Middle frontal gyrus (tissue), 1 donor: ENCODE measurements at regions not wholly inside any gene's neighbourhood (a gene's known extent, or its start where the extent isn't known, plus 50 kb on each side); places are given as distances from the start of the nearest gene placed in this dataset.

ENCODE experiments used
- DNase-seq: peaks from one replicate; pipeline ENCODE4 v3.0.0-alpha.2; 2015; ENCODE audit warnings: low spot score; ENCODE audit errors: extremely low spot score

- DNase-seq: no peak
These were observed 229.5 kb upstream of the PAPPA start for GRCh38 chr9:115923903-115924668.

DNA sequence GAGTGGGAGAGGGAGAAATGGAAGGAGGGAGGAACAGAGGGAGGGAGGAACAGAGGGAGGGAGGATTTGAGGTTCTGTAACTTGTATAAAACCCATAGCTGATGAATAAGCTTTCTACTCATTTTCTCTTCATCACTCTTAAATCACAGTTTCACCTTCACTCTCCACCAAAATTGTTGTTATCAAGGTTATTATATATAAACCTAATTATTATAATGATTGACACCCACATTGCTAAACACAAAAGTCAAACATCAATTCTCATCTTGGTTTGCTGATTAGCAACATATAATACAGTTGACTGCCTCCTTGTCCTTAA is 229.0 kb upstream of the PAPPA start:
- no peak for DNase-seq

GRCh38 chr9:115925424-115925823 is 228.2 kb upstream of the PAPPA start:
- no peak for DNase-seq

- no peak for DNase-seq
These were observed 223.1 kb upstream of the PAPPA start for GRCh38 chr9:115930472-115930871.

- DNase-seq: no peak
These were observed 215.1 kb upstream of the PAPPA start for GRCh38 chr9:115938479-115938878.

DNA sequence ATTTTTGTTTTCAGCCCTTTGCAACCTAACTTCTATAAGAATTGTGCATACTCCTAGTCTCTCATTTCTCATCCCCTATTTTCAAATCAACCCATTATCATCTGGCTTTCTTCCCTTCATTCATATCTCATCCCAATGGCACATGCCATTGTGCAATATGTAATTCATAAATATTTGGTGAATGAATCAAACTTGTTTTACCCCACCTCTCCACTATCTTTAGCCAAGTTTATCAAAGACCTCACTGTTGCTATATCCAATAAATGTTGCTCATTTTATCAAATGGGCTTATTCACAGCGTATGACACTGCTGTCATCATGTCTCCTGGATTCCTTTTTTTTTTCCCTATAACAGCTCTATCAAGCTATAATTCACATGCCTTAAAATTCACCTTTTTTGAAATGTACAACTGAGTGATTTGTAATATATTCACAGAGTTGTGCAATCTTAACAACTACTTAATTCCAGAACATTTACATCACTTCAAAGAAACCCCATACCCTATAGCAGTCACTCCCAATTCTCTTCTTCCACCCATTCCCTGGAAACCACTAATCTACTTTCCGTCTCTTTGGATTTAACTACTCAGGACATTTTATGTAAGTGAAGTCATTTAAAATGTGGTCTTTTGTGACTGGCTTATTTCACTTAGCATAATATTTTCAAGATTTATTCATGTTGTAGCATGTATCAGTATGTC is 214.4 kb upstream of the PAPPA start:
- DNase-seq: no peak

DNA sequence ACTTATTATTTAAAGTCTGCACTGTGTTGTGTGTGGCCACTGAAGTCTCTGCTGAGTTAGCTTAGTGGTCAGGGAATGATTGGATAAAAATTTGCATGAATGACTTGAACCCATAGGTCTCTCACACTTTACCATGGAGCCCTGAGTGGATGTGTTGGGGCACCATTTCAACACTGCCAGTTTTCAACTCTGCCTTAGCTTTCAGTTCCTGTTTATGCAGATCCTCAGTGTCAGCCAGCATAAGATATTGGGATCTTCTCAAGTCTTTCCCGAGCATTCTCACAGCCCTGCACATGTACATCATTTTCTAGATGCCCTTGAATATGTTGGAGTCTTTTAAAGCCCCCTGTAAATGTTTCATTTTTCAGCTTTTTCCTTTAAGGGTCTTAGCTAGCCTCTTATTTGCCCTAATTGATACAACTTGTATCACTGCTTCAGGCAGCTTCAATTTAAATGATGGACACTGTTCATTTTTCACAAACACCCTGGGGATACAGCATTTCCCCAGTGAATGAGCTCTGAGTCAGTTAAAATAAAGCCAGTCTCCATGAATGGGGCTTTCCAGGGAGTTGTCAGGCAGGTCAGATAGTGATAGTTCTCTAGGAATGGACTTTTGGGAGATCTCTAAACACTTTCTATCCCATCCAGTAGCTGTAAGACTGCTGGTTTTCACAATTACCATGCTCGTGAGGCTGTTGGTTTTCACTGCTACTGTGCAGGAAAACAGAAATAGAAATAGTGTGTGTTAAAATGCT is 211.9 kb upstream of the PAPPA start:
- no peak for DNase-seq

DNA sequence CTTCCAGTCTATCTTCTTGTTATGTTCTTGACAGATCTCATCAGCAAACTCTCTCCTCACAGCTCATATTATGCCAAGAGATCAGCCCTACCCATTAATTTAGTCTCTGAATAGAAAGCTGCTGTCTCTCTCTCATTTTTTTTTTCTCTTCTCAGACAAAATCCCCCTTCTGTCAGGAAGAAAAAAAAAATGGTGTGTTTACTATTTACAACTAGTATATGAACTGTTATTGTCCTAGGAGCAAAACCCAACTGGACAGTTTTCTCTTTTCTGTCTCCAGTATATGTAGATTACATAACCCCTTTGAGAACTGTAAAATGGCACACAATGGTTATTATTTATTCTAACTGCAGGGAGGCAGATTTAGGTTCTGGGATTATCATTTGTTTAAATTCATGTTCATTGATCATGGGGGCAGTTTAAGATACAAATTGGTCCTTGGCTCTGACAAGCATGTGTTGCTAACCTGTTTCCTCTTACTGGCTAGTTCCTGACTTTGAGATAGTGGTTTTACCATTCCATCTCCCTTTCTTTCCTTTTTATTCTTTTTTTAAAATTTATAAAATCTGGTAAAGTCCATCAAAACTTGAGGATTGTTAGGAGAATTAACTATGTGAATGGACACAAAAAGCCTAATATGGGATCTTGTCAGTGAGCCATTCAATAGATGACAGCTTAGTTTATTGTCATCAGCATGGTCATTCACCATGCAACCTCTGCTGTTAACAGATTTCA is 210.0 kb upstream of the PAPPA start:
- no peak for DNase-seq

GRCh38 chr9:115944166-115944948 is 209.2 kb upstream of the PAPPA start:
- no peak for DNase-seq

DNA sequence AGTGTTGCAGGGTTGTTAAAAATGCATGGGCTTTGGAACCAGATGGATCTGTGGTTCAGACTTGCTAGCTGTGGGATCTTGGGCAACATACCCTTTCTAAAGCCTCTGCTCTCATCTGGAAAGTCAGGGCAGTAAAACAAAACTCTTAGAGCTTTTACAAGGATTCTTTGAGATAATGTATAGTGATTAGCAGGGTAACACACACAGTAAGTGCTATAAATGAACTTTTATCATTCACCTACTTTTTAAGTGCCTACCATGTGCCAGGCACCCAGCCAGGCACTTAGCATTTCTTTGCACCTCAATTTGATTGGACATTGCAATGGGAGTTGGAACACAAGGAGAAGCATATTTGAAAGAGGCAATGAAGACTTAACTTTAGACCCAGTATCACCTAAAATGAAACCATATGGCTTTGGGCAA is 208.6 kb upstream of the PAPPA start:
- DNase-seq: no peak

DNA sequence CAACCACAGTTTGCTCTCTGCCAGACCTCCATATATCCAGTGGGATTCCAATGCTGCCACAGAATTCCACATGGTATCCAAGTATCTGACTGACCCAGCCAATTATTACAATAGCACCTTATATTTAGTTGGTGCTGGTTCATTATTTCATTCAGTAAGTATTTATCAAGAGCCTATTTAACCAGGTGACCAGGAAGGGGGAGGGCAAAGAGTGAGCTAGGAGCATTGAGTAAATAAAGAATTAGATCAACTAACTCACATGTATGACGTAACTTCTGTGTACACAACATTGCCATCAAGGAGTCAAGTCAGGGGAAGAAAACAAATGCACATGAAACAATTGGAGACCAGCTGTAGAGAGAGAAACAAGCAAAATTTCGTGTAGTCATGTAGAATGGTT is 207.1 kb upstream of the PAPPA start:
- DNase-seq: no peak

GRCh38 chr9:115951977-115952376 is 201.6 kb upstream of the PAPPA start:
- DNase-seq: no peak

- no peak for DNase-seq
These were observed 200.9 kb upstream of the PAPPA start for GRCh38 chr9:115952430-115953292.

DNA sequence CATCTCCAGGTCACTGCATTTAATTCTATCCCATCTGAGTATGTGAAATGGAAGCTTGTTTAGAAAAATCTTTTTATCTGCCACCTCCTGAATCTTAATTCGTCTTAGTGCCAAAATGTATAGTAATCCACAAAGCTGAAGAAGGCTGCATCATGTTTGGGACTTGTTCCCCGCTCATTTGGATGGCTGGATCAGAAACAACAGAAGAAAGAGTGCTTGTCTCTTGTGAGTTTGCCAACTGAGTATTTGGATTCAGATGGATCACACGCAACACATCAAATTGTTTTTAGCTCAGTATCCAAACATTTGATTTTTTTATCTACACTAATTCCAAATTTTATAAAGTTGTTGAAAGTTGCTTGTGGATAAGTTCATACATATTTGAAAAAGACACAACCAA is 197.2 kb upstream of the PAPPA start:
- no peak for DNase-seq

- no peak for DNase-seq
These were observed 196.0 kb upstream of the PAPPA start for GRCh38 chr9:115957585-115957984.

GRCh38 chr9:115964710-115965347 is 188.8 kb upstream of the PAPPA start:
- DNase-seq: no peak

DNA sequence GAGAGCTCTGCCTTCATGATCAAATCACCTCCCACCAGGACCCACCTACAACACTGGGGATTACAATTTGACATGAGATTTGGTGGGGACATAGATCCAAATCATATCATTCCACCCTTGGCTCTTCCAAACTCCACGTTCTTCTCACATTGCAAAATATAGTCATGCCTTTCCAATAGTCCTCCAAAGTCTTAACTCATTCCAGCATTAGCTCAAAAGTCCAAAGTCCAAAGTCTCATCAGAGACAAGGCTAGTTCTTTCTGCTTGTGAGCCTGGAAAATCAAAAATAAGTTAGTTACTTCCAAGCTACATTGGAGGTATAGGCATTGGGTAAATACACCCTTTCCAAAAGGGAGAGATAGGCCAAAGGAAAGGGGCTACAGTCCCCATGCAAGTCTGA is 186.9 kb upstream of the PAPPA start:
- no peak for DNase-seq

- DNase-seq: no peak
These were observed 184.5 kb upstream of the PAPPA start for GRCh38 chr9:115969096-115969495.

GRCh38 chr9:115972362-115972761 is 181.2 kb upstream of the PAPPA start:
- no peak for DNase-seq
